HUDEP-2 (cell line): ENCODE measurements at regions not wholly inside any gene's neighbourhood (a gene's known extent, or its start where the extent isn't known, plus 50 kb on each side); places are given as distances from the start of the nearest gene placed in this dataset.

Experiments
- DNase-seq, 76 experiments: peaks; one replicate each; lab custom pipeline; 2025; ENCODE audit not compliant: unreplicated experiment in 76 of 76; lab: John Stamatoyannopoulos, UW

- no peak for DNase-seq
Observed at GRCh38 chr10:111491154-111491553, 414.3 kb downstream of the ADRA2A start.

GRCh38 chr10:111493024-111493625 lies 416.3 kb downstream of the ADRA2A start:
- DNase-seq = no peak

DNA sequence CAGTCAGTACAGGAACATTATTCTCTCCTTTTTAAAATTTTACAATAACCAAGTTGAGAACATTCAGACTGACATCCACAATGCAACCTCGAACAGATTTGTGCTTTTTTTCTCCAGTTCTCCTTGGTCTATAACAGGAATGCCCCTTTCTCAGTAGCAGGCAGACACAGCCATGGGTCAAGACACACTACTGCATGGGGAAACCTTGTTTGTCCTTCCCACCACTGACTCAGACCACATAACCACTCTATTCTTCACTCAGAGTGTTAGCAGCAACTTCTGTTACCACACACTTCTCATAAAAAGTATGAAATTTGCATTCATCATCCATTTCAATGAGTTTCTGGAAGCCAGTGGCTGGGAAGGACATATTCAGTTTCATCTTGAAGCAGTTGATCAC lies 421.7 kb downstream of the ADRA2A start:
- no peak for DNase-seq

DNA sequence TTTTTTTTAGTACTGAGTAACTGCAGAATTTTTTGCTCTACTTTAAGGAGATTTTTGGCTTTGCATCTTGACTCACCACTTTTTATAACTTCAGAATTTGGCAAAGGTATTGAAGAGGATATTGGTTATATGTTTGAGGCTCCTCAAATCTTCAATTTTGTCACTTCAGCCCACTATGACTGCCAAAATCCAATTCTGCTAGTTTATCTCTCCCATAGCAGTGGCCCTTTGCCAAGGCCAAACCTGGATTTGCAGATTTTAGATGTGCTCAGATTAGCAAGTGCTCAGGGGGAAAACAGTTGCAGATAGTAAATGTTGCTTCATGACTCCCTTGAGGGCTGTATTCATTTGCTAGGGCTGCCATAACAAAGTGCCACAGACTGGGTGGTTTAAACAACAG lies 427.5 kb downstream of the ADRA2A start:
- DNase-seq = no peak

GRCh38 chr10:111506266-111507034 lies 429.6 kb downstream of the ADRA2A start:
- DNase-seq = no peak

- no peak for DNase-seq
Observed at GRCh38 chr10:111511751-111512150, 434.9 kb downstream of the ADRA2A start.

DNA sequence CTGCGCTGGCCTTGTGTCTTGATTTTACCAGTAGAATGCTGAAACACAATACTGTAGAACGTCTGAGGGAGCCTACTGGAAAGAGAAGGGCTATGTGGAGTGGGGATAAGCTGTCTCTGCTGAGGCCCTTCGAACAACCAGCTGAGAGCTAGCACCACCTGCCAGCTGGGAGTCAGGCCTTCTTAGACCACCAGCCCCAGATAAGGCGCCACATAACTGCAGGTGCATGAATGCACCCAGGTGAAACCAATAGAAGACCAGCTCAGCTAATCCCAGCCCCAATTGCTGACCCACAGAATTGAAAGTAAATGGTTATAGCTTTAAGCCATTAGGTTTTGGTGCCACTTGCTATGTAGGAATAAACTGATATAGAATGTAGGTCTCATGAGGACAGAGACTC lies 438.4 kb downstream of the ADRA2A start:
- DNase-seq = no peak

GRCh38 chr10:111515706-111516105 lies 438.9 kb downstream of the ADRA2A start:
- DNase-seq = no peak

DNA sequence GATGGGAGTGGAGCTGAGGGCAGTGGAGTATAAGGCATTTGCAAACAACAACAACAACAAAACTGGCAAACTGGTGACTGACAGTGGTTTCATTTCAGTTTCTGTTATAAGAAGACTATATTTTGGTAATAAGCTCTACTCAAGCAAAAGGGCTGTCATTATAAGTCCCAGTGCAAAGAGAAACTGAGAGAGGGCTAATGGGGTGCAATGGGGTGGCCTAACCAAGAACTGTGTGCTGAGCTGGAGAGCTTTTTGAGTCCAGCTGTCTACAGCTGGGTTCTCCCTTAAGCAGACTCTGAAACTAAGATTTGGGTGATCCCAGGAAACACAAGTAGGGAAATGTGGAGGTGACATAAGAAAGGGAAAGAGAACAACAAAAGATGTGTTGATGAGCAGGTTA lies 439.3 kb downstream of the ADRA2A start:
- no peak for DNase-seq

DNA sequence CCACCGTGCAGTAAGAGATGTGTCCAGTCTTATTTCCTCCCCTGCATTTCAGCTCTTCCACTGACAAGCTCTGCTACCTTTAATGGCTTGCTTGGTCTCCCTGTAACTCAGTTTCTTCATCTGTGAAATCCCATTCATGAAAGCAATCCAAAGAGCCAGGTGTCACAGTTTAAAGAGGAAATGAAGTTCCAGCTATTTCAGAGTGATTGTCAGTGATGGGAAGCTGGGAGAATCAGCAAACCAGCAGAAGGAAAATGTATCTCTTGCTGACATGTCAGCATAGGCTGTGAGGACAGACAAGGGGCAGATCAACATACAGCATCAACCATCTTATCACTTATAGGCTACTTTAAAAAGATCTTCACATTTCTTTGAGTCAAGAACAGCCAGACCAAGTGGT lies 445.3 kb downstream of the ADRA2A start:
- no peak for DNase-seq

DNA sequence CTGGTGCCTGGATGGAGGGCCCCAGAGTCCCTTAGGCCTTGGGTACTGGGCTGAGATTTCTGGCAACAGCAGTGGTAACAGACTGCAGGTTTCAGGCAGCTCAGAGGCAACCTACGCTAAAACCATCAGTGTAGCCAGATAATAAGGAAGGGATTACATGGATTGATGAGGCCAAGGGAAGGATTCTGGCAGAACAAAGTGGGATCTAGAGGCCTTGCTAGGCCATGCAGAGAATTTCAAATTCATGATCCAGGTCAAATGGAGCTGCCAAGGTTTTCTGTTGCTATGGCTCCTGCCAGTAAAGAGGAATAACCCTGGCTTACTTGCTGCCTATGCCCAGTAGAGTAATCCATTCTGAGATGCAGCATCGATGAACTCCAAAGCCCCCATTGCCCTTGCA lies 445.7 kb downstream of the ADRA2A start:
- DNase-seq = no peak

GRCh38 chr10:111523016-111523415 lies 446.2 kb downstream of the ADRA2A start:
- no peak for DNase-seq

DNA sequence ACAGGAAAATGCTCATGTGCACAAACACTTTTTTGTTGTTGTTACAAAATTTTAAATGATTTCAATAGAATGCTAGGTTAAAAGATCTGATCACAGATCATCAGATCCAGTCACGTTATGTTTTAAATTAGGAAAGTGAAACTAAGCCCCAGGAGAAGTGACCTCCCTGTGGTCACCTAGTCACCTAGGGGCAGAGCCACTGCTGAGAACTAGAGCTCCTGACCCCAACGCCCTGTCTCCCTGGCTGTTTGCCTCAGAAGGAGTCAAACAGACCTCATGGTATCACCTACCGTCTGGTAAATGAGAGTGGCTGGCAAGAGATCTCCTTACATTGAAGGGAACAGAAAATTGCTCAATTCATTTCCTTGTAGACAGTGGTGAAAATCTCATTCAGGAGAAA lies 447.3 kb downstream of the ADRA2A start:
- DNase-seq = no peak

DNA sequence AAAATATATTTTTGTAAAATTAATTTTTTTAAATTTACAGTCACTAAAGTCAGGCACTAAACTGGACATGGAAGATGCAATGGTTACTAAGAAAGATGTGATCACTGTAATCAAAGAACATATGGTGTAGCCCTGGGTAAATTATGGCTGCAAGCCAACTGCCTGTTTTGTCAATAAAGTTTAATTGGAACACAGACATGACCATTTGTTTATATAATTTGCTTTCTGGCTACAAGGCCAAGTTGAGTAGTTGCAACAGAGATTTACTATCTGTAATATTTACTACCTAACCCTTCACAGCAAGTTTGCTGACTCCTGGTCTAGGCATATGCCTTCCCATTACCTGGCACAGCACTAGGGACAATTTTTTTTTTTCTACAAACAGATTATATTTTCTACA lies 448.9 kb downstream of the ADRA2A start:
- DNase-seq = no peak

- no peak for DNase-seq
Observed at GRCh38 chr10:111531690-111532089, 454.9 kb downstream of the ADRA2A start.

DNA sequence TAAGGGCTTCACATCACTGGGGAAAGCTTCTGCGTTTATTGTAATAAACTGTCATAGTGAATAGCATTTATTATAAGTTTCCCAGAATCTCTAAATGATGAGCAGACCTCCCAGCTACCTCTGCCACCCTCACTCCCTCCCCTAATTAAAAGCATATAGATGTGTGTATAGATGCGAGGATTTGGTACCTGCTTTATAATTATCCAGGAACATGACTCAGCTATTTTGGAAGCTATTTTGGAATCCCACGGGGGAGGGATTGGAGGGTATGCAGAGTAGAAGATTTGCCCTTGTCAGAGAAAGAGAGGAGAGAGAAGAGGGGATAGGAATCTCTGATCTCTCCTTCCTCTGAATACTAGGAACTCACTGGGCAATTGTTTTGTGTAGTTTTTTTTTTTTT lies 455.3 kb downstream of the ADRA2A start:
- DNase-seq = no peak

- DNase-seq = no peak
Observed at GRCh38 chr10:111539246-111539645, 462.4 kb downstream of the ADRA2A start.

DNA sequence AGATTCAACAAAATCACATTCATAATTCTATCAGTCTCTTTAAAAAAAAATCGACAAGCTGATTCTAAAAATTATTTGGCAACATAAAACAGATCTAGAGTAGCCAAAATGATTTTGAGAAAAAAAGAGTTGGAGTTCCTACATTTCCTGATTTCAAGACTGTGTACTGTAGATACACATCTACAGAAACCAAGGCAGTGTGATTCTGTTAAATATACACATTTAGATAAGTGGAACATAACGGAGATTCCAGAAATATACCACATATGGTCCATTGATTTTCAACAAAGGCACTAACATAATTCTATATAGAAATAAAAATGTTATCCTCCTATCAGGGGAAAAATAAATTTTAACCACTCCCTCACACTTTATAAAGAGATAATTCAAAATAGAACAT lies 467.0 kb downstream of the ADRA2A start:
- DNase-seq = no peak

DNA sequence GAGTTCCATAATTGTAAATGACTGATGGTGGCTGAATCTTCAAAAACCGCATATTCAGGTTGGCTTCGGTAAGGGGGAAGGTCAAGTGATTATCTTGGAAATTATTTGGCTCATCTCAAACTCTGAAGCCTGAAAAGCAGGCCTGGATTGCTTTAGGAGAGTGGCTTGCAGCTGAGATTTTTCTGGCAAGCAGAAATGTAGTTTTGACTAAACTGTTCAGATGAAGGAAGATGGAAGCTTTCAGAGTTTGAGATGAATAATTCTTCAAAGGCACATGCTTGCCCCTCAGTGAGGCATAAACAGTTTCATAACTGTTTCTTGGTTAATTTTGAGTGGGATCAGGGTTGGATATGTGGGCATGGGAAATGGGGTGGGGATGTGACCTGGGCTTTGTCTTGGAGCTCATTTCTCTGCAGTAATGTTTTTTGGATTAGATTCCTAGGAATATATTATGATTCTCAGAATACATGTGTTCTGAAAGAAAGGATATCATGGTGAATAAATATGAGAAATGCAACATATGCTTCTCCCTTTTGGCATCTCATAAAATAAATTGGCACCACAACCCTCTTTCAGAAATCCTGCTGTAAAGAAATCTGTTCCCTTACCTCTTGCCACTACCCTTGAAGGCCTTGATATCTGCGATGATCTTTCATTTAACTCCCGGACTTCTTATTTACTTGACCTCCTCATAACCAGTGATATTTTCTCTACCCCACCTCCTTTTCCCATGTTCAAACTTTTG lies 469.2 kb downstream of the ADRA2A start:
- DNase-seq = no peak

DNA sequence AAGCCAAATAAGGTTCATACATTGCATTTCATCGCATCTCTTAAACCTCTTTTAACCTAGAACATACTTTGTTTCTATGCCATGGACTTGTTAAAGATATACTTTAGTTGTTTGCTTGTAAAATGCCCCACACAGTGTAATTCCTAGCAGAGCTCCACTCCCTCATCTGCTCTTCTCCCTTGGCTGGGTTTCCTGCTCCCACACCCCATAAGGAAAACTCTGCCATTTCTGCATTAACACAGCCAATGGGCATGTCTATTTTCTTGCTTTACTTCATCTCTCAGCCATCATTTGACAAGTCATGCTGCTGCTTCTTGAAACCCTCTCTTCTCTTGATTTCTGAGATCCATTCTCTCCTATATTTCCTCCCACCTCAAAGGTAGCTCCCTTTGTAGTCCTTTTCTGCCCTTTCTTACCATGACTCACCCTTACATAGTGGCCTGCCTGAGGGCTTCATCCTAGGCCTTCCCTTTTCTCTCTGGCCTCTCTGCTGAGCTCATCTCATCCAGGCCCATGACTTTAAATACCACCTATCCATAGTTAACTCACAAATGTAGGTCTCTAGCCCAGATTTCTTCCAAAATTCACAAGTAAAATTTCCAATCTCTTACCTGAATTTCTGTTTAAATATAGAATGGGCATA lies 471.4 kb downstream of the ADRA2A start:
- DNase-seq = no peak

- DNase-seq = no peak
Observed at GRCh38 chr10:111551001-111551400, 474.2 kb downstream of the ADRA2A start.
